OCI-LY7 (cell line): ENCODE measurements at regions not wholly inside any gene's neighbourhood (a gene's known extent, or its start where the extent isn't known, plus 50 kb on each side); places are given as distances from the start of the nearest gene placed in this dataset.

Experiments
- BruUV-seq: library from RNA; stranded (reverse); fragments of 400-500 nt; replicated peaks from 2 replicates; lab custom pipeline; 2021; lab: Mats Ljungman, UMichigan
- CTCF ChIA-PET: fragments of 300-600 bp; sonication (Branson Sonifier 250); formaldehyde crosslinking; loops from one replicate; lab custom pipeline; 2022; ENCODE audit warnings: antibody characterized with exemption; ENCODE audit not compliant: unreplicated experiment; lab: Charles Lee
- POLR2A ChIA-PET: fragments of 300-600 bp; sonication (Branson Sonifier 250); formaldehyde crosslinking; loops from one replicate; lab custom pipeline; 2022; ENCODE audit warnings: antibody characterized with exemption; lab: Charles Lee
- DNase-seq: peaks from one replicate; pipeline ENCODE4 v3.0.0-alpha.2; 2015; ENCODE audit warnings: low spot score
- H2AFZ ChIP-seq: fragments of 200-600 bp; sonication (generic), shearing (Covaris generic); 2 replicates; pipeline ENCODE4 v1.6.1; 2014; ENCODE audit warnings: mild to moderate bottlenecking, antibody characterized with exemption, low read length, moderate library complexity
- H3K27ac ChIP-seq: fragments of 200-600 bp; sonication (generic); 2 replicates; pipeline ENCODE4 v1.5.1; 2014; ENCODE audit warnings: mixed run types, low read depth, mild to moderate bottlenecking, moderate library complexity, low read length, inconsistent platforms; ENCODE audit not compliant: poor library complexity, severe bottlenecking
- H3K36me3 ChIP-seq: fragments of 200-600 bp; sonication (generic); 2 replicates; pipeline ENCODE4 v1.6.1; 2014; ENCODE audit warnings: mild to moderate bottlenecking, antibody characterized with exemption, low read length, moderate library complexity, mixed read lengths; ENCODE audit not compliant: insufficient read depth
- H3K4me1 ChIP-seq: fragments of 200-600 bp; sonication (generic); 2 replicates; pipeline ENCODE4 v1.5.1; 2014; ENCODE audit warnings: mild to moderate bottlenecking, low read length; ENCODE audit not compliant: insufficient read depth, poor library complexity, severe bottlenecking
- H3K4me2 ChIP-seq: fragments of 200-600 bp; sonication (generic); 2 replicates; pipeline ENCODE4 v1.6.1; 2014; ENCODE audit warnings: mild to moderate bottlenecking, low read length
- H3K4me3 ChIP-seq: fragments of 200-600 bp; sonication (generic); 2 replicates; pipeline ENCODE4 v1.5.1; 2014; ENCODE audit warnings: mild to moderate bottlenecking, low read depth, low read length; ENCODE audit not compliant: poor library complexity, severe bottlenecking
- H3K79me2 ChIP-seq: fragments of 200-600 bp; sonication (generic); 2 replicates; pipeline ENCODE4 v1.6.1; 2016; ENCODE audit warnings: low read depth, mild to moderate bottlenecking, low read length, moderate library complexity, mixed read lengths; ENCODE audit not compliant: insufficient read depth
- H3K9me2 ChIP-seq: fragments of 200-600 bp; sonication (generic); 2 replicates; pipeline ENCODE4 v1.6.1; 2016; ENCODE audit warnings: mild to moderate bottlenecking, low read length, mixed read lengths; ENCODE audit not compliant: insufficient read depth
- H3K9me3 ChIP-seq: fragments of 200-600 bp; sonication (generic); 2 replicates; pipeline ENCODE4 v1.6.1; 2014; ENCODE audit warnings: mild to moderate bottlenecking, mixed run types, low read length, mixed read lengths
- H4K20me1 ChIP-seq: fragments of 200-600 bp; sonication (generic); 2 replicates; pipeline ENCODE4 v1.6.1; 2014; ENCODE audit warnings: mild to moderate bottlenecking, antibody characterized with exemption, low read length, moderate library complexity, mixed read lengths; ENCODE audit not compliant: insufficient read depth
- CTCF ChIP-seq: fragments of 200-600 bp; sonication (generic); conservative IDR thresholded peaks from 2 replicates; pipeline ENCODE4 v1.5.1; 2014; ENCODE audit warnings: mild to moderate bottlenecking, antibody characterized with exemption, low read length, moderate library complexity, mixed read lengths
- EZH2phosphoT487 ChIP-seq: fragments of 200-600 bp; sonication (generic); IDR thresholded peaks from 2 replicates; pipeline ENCODE4 v1.6.1; 2018; ENCODE audit warnings: low read depth, borderline replicate concordance, mild to moderate bottlenecking, mixed run types, antibody characterized with exemption, low read length, moderate library complexity, mixed read lengths
- intact Hi-C: fragments of 100-400 bp; cut with micrococcal nuclease; formaldehyde crosslinking; loops from one replicate; pipeline ENCODE4 v1.10.0; 2022; ENCODE audit not compliant: unreplicated experiment

- ChIA-PET POLR2A (no interaction called here), CTCF (no interaction called here)
- intact Hi-C loops = no loop called here
These were observed 464.3 kb upstream of the RGMA start for GRCh38 chr15:93553167-93553935.

GRCh38 chr15:93543093-93543492 lies 454.1 kb upstream of the RGMA start:
- no peak for DNase-seq
- no peak overlapping the region for H3K4me2 ChIP-seq
- no peaks in the 10 kb centered on the region for H3K4me1 ChIP-seq
- TF ChIP-seq CTCF (no peak), EZH2phosphoT487 (no peak)
- H3K27ac ChIP-seq = no peak overlapping the region
- no peak overlapping the region for H2AFZ ChIP-seq
- H3K9me2 ChIP-seq = no peaks in the 10 kb centered on the region
- H3K4me3 ChIP-seq = no peak overlapping the region
- no peaks in the 10 kb centered on the region for H3K79me2 ChIP-seq
- POLR2A ChIA-PET = no interaction called here
- no peaks in the 10 kb centered on the region for H3K9me3 ChIP-seq
- H3K36me3 ChIP-seq = no peaks in the 10 kb centered on the region
- CTCF ChIA-PET = no interaction called here
- BruUV-seq = no TSS peak
- intact Hi-C loops = no loop called here
- no peaks in the 10 kb centered on the region for H4K20me1 ChIP-seq

More at GRCh38 chr15:93553167-93553935, 464.3 kb upstream of the RGMA start:
- Histone ChIP-seq H3K27ac (no peak overlapping the region), H3K4me2 (no peak overlapping the region), H3K79me2 (no peaks in the 10 kb centered on the region), H3K9me2 (no peaks in the 10 kb centered on the region), H3K4me3 (no peak overlapping the region), H3K4me1 (no peaks in the 10 kb centered on the region), H4K20me1 (no peaks in the 10 kb centered on the region), H3K9me3 (no peaks in the 10 kb centered on the region), H2AFZ (no peak overlapping the region), H3K36me3 (no peaks in the 10 kb centered on the region)
- no peak for DNase-seq
- TF ChIP-seq CTCF (no peak), EZH2phosphoT487 (no peak)
- BruUV-seq = no TSS peak

- BruUV-seq = no TSS peak
- Histone ChIP-seq H4K20me1 (no peaks in the 10 kb centered on the region; the same call in 1 of the 2 replicates), H3K9me3 (no peaks in the 10 kb centered on the region), H3K9me2 (no peaks in the 10 kb centered on the region), H3K79me2 (no peaks in the 10 kb centered on the region), H3K36me3 (no peaks in the 10 kb centered on the region), H3K4me2 (no peak overlapping the region), H3K27ac (no peak overlapping the region), H3K4me1 (no peaks in the 10 kb centered on the region), H3K4me3 (no peak overlapping the region), H2AFZ (no peak overlapping the region)
- ChIA-PET POLR2A (no interaction called here), CTCF (no interaction called here)
- intact Hi-C loops = no loop called here
- no peak for TF ChIP-seq EZH2phosphoT487
- no peak for TF ChIP-seq CTCF
- DNase-seq = no peak
These were observed 438.5 kb upstream of the RGMA start for GRCh38 chr15:93527374-93528050.
